Neural cell (in vitro differentiated cells): ENCODE measurements at regions not wholly inside any gene's neighbourhood (a gene's known extent, or its start where the extent isn't known, plus 50 kb on each side); places are given as distances from the start of the nearest gene placed in this dataset.

Experiments
- H2AFZ ChIP-seq: fragments of 200-600, 300-800 bp; sonication (generic), shearing (Covaris generic); 2 replicates; pipeline ENCODE4 v1.6.0; 2014; ENCODE audit warnings: low read depth, mild to moderate bottlenecking, antibody characterized with exemption, low read length, moderate library complexity
- H3F3A ChIP-seq: fragments of 200-600 bp; shearing (Covaris generic); 2 replicates; pipeline ENCODE4 v1.6.1; 2016; ENCODE audit warnings: mild to moderate bottlenecking, moderate library complexity, mixed read lengths, antibody characterized with exemption, low read length; ENCODE audit not compliant: insufficient read depth, poor library complexity, severe bottlenecking
- H3K27ac ChIP-seq: fragments of 200-600, 300-800 bp; sonication (generic), shearing (Covaris generic); 2 replicates; pipeline ENCODE4 v1.5.1; 2014; ENCODE audit warnings: mild to moderate bottlenecking, low read length, moderate library complexity
- H3K27me3 ChIP-seq: fragments of 300-800, 200-600 bp; sonication (generic), shearing (Covaris generic); 2 replicates; pipeline ENCODE4 v1.6.0; 2014; ENCODE audit warnings: mild to moderate bottlenecking, low read depth, low read length, moderate library complexity; ENCODE audit not compliant: insufficient read depth
- H3K36me3 ChIP-seq: fragments of 300-800, 200-600 bp; sonication (generic), shearing (Covaris generic); 2 replicates; pipeline ENCODE4 v1.5.1; 2014; ENCODE audit warnings: mild to moderate bottlenecking, antibody characterized with exemption, low read length, moderate library complexity; ENCODE audit not compliant: insufficient read depth
- H3K4me2 ChIP-seq: fragments of 300-800, 200-600 bp; sonication (generic), shearing (Covaris generic); 2 replicates; pipeline ENCODE4 v1.6.0; 2014; ENCODE audit warnings: mild to moderate bottlenecking, low read length
- H3K4me3 ChIP-seq: fragments of 300-800, 200-600 bp; sonication (generic), shearing (Covaris generic); 2 replicates; pipeline ENCODE4 v1.5.1; 2014; ENCODE audit warnings: mild to moderate bottlenecking, low read length, moderate library complexity
- H3K79me2 ChIP-seq: fragments of 200-600 bp; shearing (Covaris generic); replicated peaks from 2 replicates; pipeline ENCODE4 v1.6.0; 2014; ENCODE audit warnings: mild to moderate bottlenecking, low read length, moderate library complexity; ENCODE audit not compliant: insufficient read depth
- H3K9ac ChIP-seq: fragments of 300-800, 200-600 bp; sonication (generic), shearing (Covaris generic); 2 replicates; pipeline ENCODE4 v1.6.1; 2016; ENCODE audit warnings: mild to moderate bottlenecking, low read length, mixed read lengths
- H3K9me2 ChIP-seq: fragments of 200-600 bp; shearing (Covaris generic); 2 replicates; pipeline ENCODE4 v1.6.1; 2016; ENCODE audit warnings: mild to moderate bottlenecking, low read length, mixed read lengths; ENCODE audit not compliant: insufficient read depth
- H3K9me3 ChIP-seq: fragments of 200-600, 300-800 bp; sonication (generic), shearing (Covaris generic); 2 replicates; pipeline ENCODE4 v1.6.1; 2016; ENCODE audit warnings: mild to moderate bottlenecking, mixed run types, low read length, moderate library complexity, mixed read lengths
- H4K20me1 ChIP-seq: fragments of 200-600 bp; shearing (Covaris generic); 2 replicates; pipeline ENCODE4 v1.6.1; 2016; ENCODE audit warnings: mild to moderate bottlenecking, mixed run types; ENCODE audit not compliant: insufficient read depth
- CTCF ChIP-seq: fragments of 450-650 bp; IDR thresholded peaks from 2 replicates; pipeline ENCODE4 v1.5.1; 2014; ENCODE audit warnings: antibody characterized with exemption, mild to moderate bottlenecking, moderate library complexity; ENCODE audit not compliant: poor library complexity, severe bottlenecking
- EP300 ChIP-seq: fragments of 450-650 bp; conservative IDR thresholded peaks from 2 replicates; pipeline ENCODE4 v1.6.1; 2014; ENCODE audit warnings: antibody characterized with exemption, mild to moderate bottlenecking, moderate library complexity; ENCODE audit not compliant: poor library complexity, severe bottlenecking
- EZH2 ChIP-seq: fragments of 200-600, 300-800 bp; shearing (Covaris generic), sonication (generic); IDR thresholded peaks from 2 replicates; pipeline ENCODE4 v1.6.1; 2014; ENCODE audit warnings: antibody characterized with exemption, low read length, borderline replicate concordance, mild to moderate bottlenecking; ENCODE audit not compliant: insufficient read depth, poor library complexity, severe bottlenecking
- MXI1 ChIP-seq: fragments of 450-650 bp; conservative IDR thresholded peaks from 2 replicates; pipeline ENCODE4 v1.6.1; 2014; ENCODE audit warnings: antibody characterized with exemption, mild to moderate bottlenecking; ENCODE audit not compliant: poor library complexity, severe bottlenecking
- POLR2AphosphoS5 ChIP-seq: IDR thresholded peaks from 2 replicates; pipeline ENCODE4 v1.6.1; 2012
- RAD21 ChIP-seq: fragments of 450-650 bp; conservative IDR thresholded peaks from 2 replicates; pipeline ENCODE4 v1.6.1; 2014; ENCODE audit warnings: antibody characterized with exemption, mild to moderate bottlenecking, moderate library complexity
- REST ChIP-seq: IDR thresholded peaks from 2 replicates; pipeline ENCODE4 v1.6.1; 2012; ENCODE audit warnings: borderline replicate concordance
- SMC3 ChIP-seq: fragments of 450-650 bp; conservative IDR thresholded peaks from 2 replicates; pipeline ENCODE4 v1.6.1; 2014; ENCODE audit warnings: antibody characterized with exemption, mild to moderate bottlenecking, moderate library complexity; ENCODE audit not compliant: poor library complexity
- TAF1 ChIP-seq: IDR thresholded peaks from 2 replicates; pipeline ENCODE4 v1.6.1; 2012; ENCODE audit warnings: low read depth

- Histone ChIP-seq H3K9me2 (no peaks in the 10 kb centered on the region), H3K9ac (no peak overlapping the region), H3K4me2 (no peak overlapping the region), H3K36me3 (no peaks in the 10 kb centered on the region), H3K79me2 (no peaks in the 10 kb centered on the region), H3K9me3 (no peaks in the 10 kb centered on the region), H2AFZ (no peak overlapping the region), H3F3A (no peaks in the 10 kb centered on the region), H3K27me3 (no peaks in the 10 kb centered on the region), H3K27ac (no peak overlapping the region), H4K20me1 (no peaks in the 10 kb centered on the region), H3K4me3 (no peak overlapping the region)
- TF ChIP-seq REST (no peak), EZH2 (no peak), MXI1 (no peak), POLR2AphosphoS5 (no peak), EP300 (no peak), RAD21 (no peak), TAF1 (no peak), CTCF (no peak), SMC3 (no peak)
These were observed 1052.8 kb downstream of the TTLL7 start for GRCh38 chr1:82946096-82946605.

- Histone ChIP-seq H3K36me3 (no peaks in the 10 kb centered on the region), H4K20me1 (no peaks in the 10 kb centered on the region), H2AFZ (no peak overlapping the region), H3F3A (no peaks in the 10 kb centered on the region), H3K9ac (no peak overlapping the region), H3K27me3 (no peaks in the 10 kb centered on the region), H3K79me2 (no peaks in the 10 kb centered on the region), H3K4me2 (no peak overlapping the region), H3K9me2 (no peaks in the 10 kb centered on the region), H3K4me3 (no peak overlapping the region), H3K9me3 (no peaks in the 10 kb centered on the region), H3K27ac (no peak overlapping the region)
- TF ChIP-seq CTCF, result no peak
- no peak for TF ChIP-seq RAD21
- no peak for TF ChIP-seq TAF1
- TF ChIP-seq REST, result no peak
These were observed 1054.1 kb downstream of the TTLL7 start for GRCh38 chr1:82944822-82945221.
